Neuronal stem cell (in vitro differentiated cells): ENCODE measurements at regions not wholly inside any gene's neighbourhood (a gene's known extent, or its start where the extent isn't known, plus 50 kb on each side); places are given as distances from the start of the nearest gene placed in this dataset.
A peak's percentile ranks its signal among the peaks of the same experiment; 100 is the strongest.

Experiments
- DNase-seq: peaks from one replicate; pipeline ENCODE4 v3.0.0-alpha.2; 2013; ENCODE audit warnings: low spot score
- H2AFZ ChIP-seq: one replicate; pipeline ENCODE4 v1.6.1; 2013; ENCODE audit warnings: mild to moderate bottlenecking, low read length, inconsistent platforms
- H2AK5ac ChIP-seq: 2 replicates; pipeline ENCODE4 v1.6.1; 2013; ENCODE audit warnings: low read depth, mild to moderate bottlenecking, inconsistent platforms, low read length, moderate library complexity, mixed read lengths
- H2BK120ac ChIP-seq: 2 replicates; pipeline ENCODE4 v1.6.1; 2013; ENCODE audit warnings: low read depth, mild to moderate bottlenecking, inconsistent platforms, low read length, moderate library complexity, mixed read lengths
- H2BK12ac ChIP-seq: one replicate; pipeline ENCODE4 v1.6.1; 2013; ENCODE audit warnings: low read length, inconsistent platforms
- H2BK15ac ChIP-seq: 2 replicates; pipeline ENCODE4 v1.6.1; 2013; ENCODE audit warnings: mild to moderate bottlenecking, low read length, inconsistent platforms, mixed read lengths
- H2BK5ac ChIP-seq: one replicate; pipeline ENCODE4 v1.6.1; 2013; ENCODE audit warnings: inconsistent platforms, mild to moderate bottlenecking, low read length, moderate library complexity
- H3K14ac ChIP-seq: one replicate; pipeline ENCODE4 v1.6.1; 2013; ENCODE audit warnings: low read length, inconsistent platforms
- H3K18ac ChIP-seq: 2 replicates; pipeline ENCODE4 v1.6.1; 2013; ENCODE audit warnings: low read length, inconsistent platforms
- H3K23ac ChIP-seq: 2 replicates; pipeline ENCODE4 v1.6.1; 2013; ENCODE audit warnings: low read depth, mild to moderate bottlenecking, mixed read lengths, low read length, inconsistent platforms; ENCODE audit not compliant: poor library complexity
- H3K27ac ChIP-seq: replicated peaks from 3 replicates; pipeline ENCODE4 v1.5.1; 2013; ENCODE audit warnings: low read length, inconsistent platforms
- H3K27me3 ChIP-seq, 3 experiments: 2 replicates each; pipeline ENCODE4 v1.6.1; 2013; ENCODE audit warnings: low read length in 3 of 3, mild to moderate bottlenecking in 2 of 3, inconsistent platforms in 1 of 3, low read depth in 1 of 3, mixed read lengths in 1 of 3, moderate library complexity in 1 of 3; ENCODE audit not compliant: control insufficient read depth in 3 of 3, insufficient read depth in 3 of 3
- H3K36me3 ChIP-seq, 2 donors: replicated peaks in 1 of 2; 2 replicates each; pipeline ENCODE4 v1.6.1; 2013; ENCODE audit warnings: low read length in 2 of 2; ENCODE audit not compliant: control insufficient read depth in 2 of 2, insufficient read depth in 2 of 2
- H3K4ac ChIP-seq: 2 replicates; pipeline ENCODE4 v1.6.1; 2013; ENCODE audit warnings: inconsistent platforms, mild to moderate bottlenecking, low read length, moderate library complexity
- H3K4me1 ChIP-seq, 2 donors: 1 replicate in 1 of 2; 2 replicates in 1 of 2; pipeline ENCODE4 v1.6.1; 2013; ENCODE audit warnings: low read length in 2 of 2, low read depth in 1 of 2; ENCODE audit not compliant: control insufficient read depth in 2 of 2, insufficient read depth in 1 of 2
- H3K4me2 ChIP-seq: one replicate; pipeline ENCODE4 v1.6.1; 2013; ENCODE audit warnings: mild to moderate bottlenecking, low read length, inconsistent platforms; ENCODE audit not compliant: insufficient read depth, poor library complexity, severe bottlenecking
- H3K4me3 ChIP-seq, 2 donors: 2 replicates each; pipeline ENCODE4 v1.5.1; 2013; ENCODE audit warnings: low read length in 2 of 2, mild to moderate bottlenecking in 2 of 2, inconsistent platforms in 1 of 2, moderate library complexity in 1 of 2
- H3K79me1 ChIP-seq: one replicate; pipeline ENCODE4 v1.6.1; 2013; ENCODE audit warnings: low read depth, mild to moderate bottlenecking, inconsistent platforms, low read length, moderate library complexity
- H3K9ac ChIP-seq: one replicate; pipeline ENCODE4 v1.6.1; 2013; ENCODE audit warnings: mild to moderate bottlenecking, low read depth, low read length, inconsistent platforms; ENCODE audit not compliant: poor library complexity
- H3K9me3 ChIP-seq, 2 donors: replicated peaks in 1 of 2; 2 replicates each; pipeline versions ENCODE3 to v1.6.1; 2013; ENCODE audit warnings: low read length in 2 of 2, mild to moderate bottlenecking in 2 of 2, inconsistent platforms in 1 of 2, low read depth in 1 of 2, mixed read lengths in 1 of 2, moderate library complexity in 1 of 2; ENCODE audit not compliant: control insufficient read depth in 2 of 2, insufficient read depth in 1 of 2
- H4K8ac ChIP-seq: one replicate; pipeline ENCODE4 v1.6.1; 2013; ENCODE audit warnings: low read depth, mild to moderate bottlenecking, inconsistent platforms, low read length, moderate library complexity
- H4K91ac ChIP-seq: one replicate; pipeline ENCODE4 v1.6.1; 2013; ENCODE audit warnings: low read length, low read depth, mild to moderate bottlenecking, inconsistent platforms; ENCODE audit not compliant: poor library complexity
- WGBS, 2 donors: extraction: QIAGEN DNeasy Blood & Tissue Kit; methylation state at CpG; one replicate each; pipeline ENCODE4 v1.1.7; 2013; ENCODE audit warnings: missing lambda C conversion rate in 2 of 2, mixed read lengths in 1 of 2; ENCODE audit not compliant: insufficient read length in 2 of 2, insufficient replicate concordance in 1 of 2; ENCODE audit errors: extremely low coverage in 2 of 2; 5-methylcytosine and 5-hydroxymethylcytosine counted together

DNA sequence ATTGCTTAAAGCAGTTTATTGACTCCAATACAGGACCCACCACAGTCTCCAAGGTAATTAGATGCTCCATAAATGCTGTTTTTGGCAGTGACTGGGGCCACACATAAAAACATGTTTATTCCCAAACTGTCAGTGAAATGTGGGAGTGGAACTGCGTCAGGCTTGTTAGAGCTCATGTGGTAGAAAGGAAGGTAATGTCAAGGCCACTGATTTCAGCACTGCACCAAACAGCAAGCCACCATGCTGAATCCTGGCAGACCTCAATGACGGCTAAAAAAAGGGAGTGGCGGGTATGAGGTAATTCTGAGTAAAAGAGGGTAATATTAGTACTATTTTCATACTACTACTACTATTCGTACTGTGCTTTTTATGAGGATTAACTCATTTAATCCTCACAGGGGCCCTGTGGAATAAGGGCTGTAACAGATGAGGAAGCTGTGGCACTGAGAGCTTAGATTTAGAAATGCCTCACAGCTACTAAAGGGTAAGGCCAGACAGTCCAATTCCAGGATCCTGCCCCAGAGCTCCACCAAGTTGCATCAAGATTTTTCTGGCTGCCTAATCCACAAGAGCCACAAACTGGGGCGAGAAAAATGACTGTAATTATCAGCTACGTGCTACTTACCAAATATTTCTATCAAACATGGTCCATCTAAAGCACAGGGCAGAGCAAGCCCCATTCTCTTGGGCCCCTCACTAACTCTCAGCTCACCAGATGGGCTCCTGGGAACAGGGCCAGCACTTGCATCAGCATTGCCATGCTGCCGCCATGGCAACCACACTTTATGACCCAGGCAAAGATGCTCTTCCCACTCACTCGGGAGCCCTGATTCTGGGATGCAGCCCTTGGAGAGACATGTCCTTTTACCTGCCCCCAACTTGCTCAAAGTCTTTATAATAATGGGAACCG, 83.6 kb upstream of the SPATA12 start:
- H2AFZ ChIP-seq: no peak overlapping the region
- no peak overlapping the region for H4K8ac ChIP-seq
- no peak overlapping the region for H2AK5ac ChIP-seq
- no peak overlapping the region for H3K4me3 ChIP-seq
- no peaks in the 10 kb centered on the region for H3K27me3 ChIP-seq
- H3K4me1 ChIP-seq: peaks cover 3 to 14% of the 10 kb centered on the region in 2 donors
- H2BK15ac ChIP-seq: no peak overlapping the region
- no peaks in the 10 kb centered on the region for H3K79me1 ChIP-seq
- DNase-seq: no peak
- no peak overlapping the region for H2BK5ac ChIP-seq
- H3K27ac ChIP-seq: no peak overlapping the region
- H3K23ac ChIP-seq: no peak overlapping the region
- no peak overlapping the region for H3K18ac ChIP-seq
- H4K91ac ChIP-seq: no peak overlapping the region
- WGBS, 2 donors: no CpG with 5 or more reads among the region's 9 CpGs
- no peak overlapping the region for H2BK120ac ChIP-seq
- no peak overlapping the region for H3K9ac ChIP-seq
- H3K4me2 ChIP-seq: no peak overlapping the region
- no peak overlapping the region for H2BK12ac ChIP-seq
- no peaks in the 10 kb centered on the region for H3K36me3 ChIP-seq
- no peak overlapping the region for H3K14ac ChIP-seq
- H3K4ac ChIP-seq: no peak overlapping the region
- no peaks in the 10 kb centered on the region for H3K9me3 ChIP-seq

GRCh38 chr3:56975567-56975966, 84.9 kb upstream of the SPATA12 start:
- H4K8ac ChIP-seq: no peak overlapping the region
- peaks cover 3 to 14% of the 10 kb centered on the region in 2 donors for H3K4me1 ChIP-seq
- H2BK15ac ChIP-seq: no peak overlapping the region
- no peak overlapping the region for H3K4ac ChIP-seq
- H3K4me3 ChIP-seq: no peak overlapping the region
- H3K23ac ChIP-seq: no peak overlapping the region
- no peak overlapping the region for H2AK5ac ChIP-seq
- H2BK120ac ChIP-seq: no peak overlapping the region
- H2BK12ac ChIP-seq: no peak overlapping the region
- no peaks in the 10 kb centered on the region for H3K9me3 ChIP-seq
- no peak overlapping the region for H2AFZ ChIP-seq
- H2BK5ac ChIP-seq: no peak overlapping the region
- H3K36me3 ChIP-seq: no peaks in the 10 kb centered on the region
- no peak overlapping the region for H3K14ac ChIP-seq
- no CpG with 5 or more reads among the region's 1 CpG for WGBS, 2 donors
- H3K9ac ChIP-seq: no peak overlapping the region
- H4K91ac ChIP-seq: no peak overlapping the region
- no peak overlapping the region for H3K18ac ChIP-seq
- H3K79me1 ChIP-seq: no peaks in the 10 kb centered on the region
- DNase-seq: no peak
- no peak overlapping the region for H3K27ac ChIP-seq
- no peaks in the 10 kb centered on the region for H3K27me3 ChIP-seq
- no peak overlapping the region for H3K4me2 ChIP-seq

DNA sequence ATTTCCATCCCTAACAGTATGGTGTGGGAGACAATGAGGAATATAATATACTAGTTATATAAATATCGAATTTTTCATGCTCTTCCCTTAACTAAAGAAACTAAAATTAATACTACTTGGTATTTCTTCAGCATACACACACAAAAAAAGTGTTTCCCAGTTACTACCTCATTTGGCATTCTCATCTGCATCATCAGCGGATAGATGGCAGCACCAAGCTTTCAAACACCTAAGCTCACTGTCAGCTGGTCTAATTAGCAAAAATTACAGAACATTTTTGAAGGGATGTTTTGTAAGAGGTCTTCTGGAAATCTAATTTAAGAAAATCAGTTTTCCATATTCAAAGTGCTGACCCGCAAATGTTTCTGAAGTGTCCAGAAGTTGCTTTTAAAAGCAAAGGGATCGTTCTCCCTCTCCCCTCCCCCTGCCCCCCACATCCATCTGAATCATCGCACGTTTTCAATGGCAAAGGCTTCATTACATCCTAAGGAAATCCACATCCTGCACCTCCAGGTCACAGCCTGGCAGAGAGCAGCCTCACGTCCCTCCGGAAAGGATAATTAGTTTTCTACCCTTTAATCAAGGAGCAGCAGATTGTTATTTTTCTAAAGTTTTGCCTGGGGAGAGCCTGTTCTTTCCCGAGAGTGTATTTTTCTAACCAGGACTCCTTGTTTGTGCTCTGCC, 86.1 kb upstream of the SPATA12 start:
- DNase-seq: no peak
- no peak overlapping the region for H2BK12ac ChIP-seq
- H3K4me2 ChIP-seq: no peak overlapping the region
- H3K23ac ChIP-seq: no peak overlapping the region
- no peak overlapping the region for H4K91ac ChIP-seq
- H3K4me3 ChIP-seq: no peak overlapping the region
- no peaks in the 10 kb centered on the region for H3K9me3 ChIP-seq
- no peak overlapping the region for H4K8ac ChIP-seq
- H2BK15ac ChIP-seq: no peak overlapping the region
- H2AK5ac ChIP-seq: no peak overlapping the region
- H3K27ac ChIP-seq: no peak overlapping the region
- H3K14ac ChIP-seq: no peak overlapping the region
- H3K36me3 ChIP-seq: no peaks in the 10 kb centered on the region
- peak overlapping the region; percentile 60 for H2AFZ ChIP-seq
- no peak overlapping the region for H2BK5ac ChIP-seq
- H2BK120ac ChIP-seq: no peak overlapping the region
- no peaks in the 10 kb centered on the region for H3K27me3 ChIP-seq
- H3K4ac ChIP-seq: no peak overlapping the region
- WGBS, 2 donors: no CpG with 5 or more reads among the region's 9 CpGs
- H3K18ac ChIP-seq: no peak overlapping the region
- peaks cover 3 to 14% of the 10 kb centered on the region in 2 donors for H3K4me1 ChIP-seq
- H3K79me1 ChIP-seq: no peaks in the 10 kb centered on the region
- H3K9ac ChIP-seq: no peak overlapping the region

DNA sequence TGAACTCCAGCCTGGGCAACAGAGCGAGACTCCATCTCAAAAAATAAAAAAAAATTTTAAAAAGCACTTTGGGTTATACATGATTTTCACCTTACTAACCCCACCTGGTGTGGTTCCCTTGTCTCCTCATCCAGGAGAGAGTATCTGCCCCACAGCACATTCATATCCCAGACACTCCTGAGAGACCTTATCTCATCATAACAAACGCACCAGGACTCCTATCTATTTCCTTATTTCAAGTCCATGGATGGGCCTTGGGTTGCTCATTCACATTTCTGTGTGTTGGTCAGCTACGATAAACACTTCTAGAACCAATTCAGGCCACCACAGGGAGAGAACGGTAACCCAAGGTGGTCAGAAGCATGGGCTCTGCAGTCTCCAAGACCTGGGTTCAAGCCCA, 88.6 kb upstream of the SPATA12 start:
- H2BK12ac ChIP-seq: no peak overlapping the region
- H3K4me3 ChIP-seq: no peak overlapping the region
- no peak overlapping the region for H2BK15ac ChIP-seq
- no peak overlapping the region for H4K91ac ChIP-seq
- no peak overlapping the region for H3K18ac ChIP-seq
- H3K27me3 ChIP-seq: no peaks in the 10 kb centered on the region
- no peak for DNase-seq
- no peak overlapping the region for H2BK120ac ChIP-seq
- H3K27ac ChIP-seq: no peak overlapping the region
- no peak overlapping the region for H3K9ac ChIP-seq
- no peak overlapping the region for H3K4ac ChIP-seq
- no peaks in the 10 kb centered on the region for H3K79me1 ChIP-seq
- H2AFZ ChIP-seq: no peak overlapping the region
- no peaks in the 10 kb centered on the region for H3K9me3 ChIP-seq
- H2AK5ac ChIP-seq: no peak overlapping the region
- no peak overlapping the region for H4K8ac ChIP-seq
- no peak overlapping the region for H3K4me2 ChIP-seq
- WGBS, 2 donors: no CpG with 5 or more reads among the region's 4 CpGs
- peaks cover 3 to 7% of the 10 kb centered on the region in 2 donors for H3K4me1 ChIP-seq
- H2BK5ac ChIP-seq: no peak overlapping the region
- H3K14ac ChIP-seq: no peak overlapping the region
- H3K36me3 ChIP-seq: no peaks in the 10 kb centered on the region
- H3K23ac ChIP-seq: no peak overlapping the region
